ENCODE measurements at regions not wholly inside any gene's neighbourhood (a gene's known extent, or its start where the extent isn't known, plus 50 kb on each side); places are given as distances from the start of the nearest gene placed in this dataset.

- no peak for TF ChIP-seq CTCF (IDR thresholded peaks at IDR 0.05)
- no peak for TF ChIP-seq POLR2AphosphoS5 (IDR thresholded peaks at IDR 0.05; ENCODE audit: insufficient read depth in 1 of 2, low read depth in 1 of 2)
These were observed 315.6 kb upstream of the ATP10A start for GRCh38 chr15:26178640-26179220.

Data from vagina (tissue), 2 donors.